Keratinocyte (primary cell): ENCODE measurements at regions not wholly inside any gene's neighbourhood (a gene's known extent, or its start where the extent isn't known, plus 50 kb on each side); places are given as distances from the start of the nearest gene placed in this dataset.
A peak's percentile ranks its signal among the peaks of the same experiment; 100 is the strongest.

Experiments
- DNase-seq: peaks from one replicate; pipeline ENCODE4 v3.0.0-alpha.2; 2011; ENCODE audit warnings: low read depth, missing footprints, low spot score
- FAIRE-seq: peaks from 2 replicates; lab custom pipeline; 2011; peaks lifted over from hg19 to GRCh38; lab: Jason Lieb, UNC
- H2AFZ ChIP-seq: 2 replicates; pipeline ENCODE4 v1.6.0; 2012; ENCODE audit warnings: low read length, control low read depth, inconsistent platforms; ENCODE audit not compliant: control insufficient read depth
- H3K27ac ChIP-seq: 2 replicates; pipeline ENCODE4 v1.5.1; 2011; ENCODE audit warnings: low read length; ENCODE audit not compliant: control insufficient read depth, insufficient read depth
- H3K27me3 ChIP-seq: 3 replicates; pipeline ENCODE4 v1.6.0; 2011; ENCODE audit warnings: low read length; ENCODE audit not compliant: control insufficient read depth, insufficient read depth; ENCODE audit errors: extremely low read depth
- H3K36me3 ChIP-seq, 2 experiments: 2 replicates in 1 of 2; 3 replicates in 1 of 2; pipeline ENCODE4 v1.5.1; 2011; ENCODE audit warnings: low read length in 2 of 2, mild to moderate bottlenecking in 1 of 2; ENCODE audit not compliant: control insufficient read depth in 2 of 2, insufficient read depth in 2 of 2; ENCODE audit errors: extremely low read depth in 1 of 2
- H3K4me1 ChIP-seq: 3 replicates; pipeline ENCODE4 v1.5.1; 2011; ENCODE audit warnings: low read length; ENCODE audit not compliant: control insufficient read depth, insufficient read depth; ENCODE audit errors: extremely low read depth
- H3K4me2 ChIP-seq: 3 replicates; pipeline ENCODE4 v1.6.0; 2011; ENCODE audit warnings: low read depth, low read length; ENCODE audit not compliant: control insufficient read depth, insufficient read depth; ENCODE audit errors: extremely low read depth
- H3K4me3 ChIP-seq, 3 experiments: fragments of 200-600 bp in 1 of 3; sonication (generic) in 1 of 3; 2 replicates in 2 of 3; 3 replicates in 1 of 3; pipeline ENCODE4 v1.5.1; 2011 to 2016; ENCODE audit warnings: low read length in 3 of 3, mild to moderate bottlenecking in 3 of 3, control low read depth in 2 of 3, inconsistent platforms in 1 of 3, low read depth in 1 of 3, mixed read lengths in 1 of 3, mixed run types in 1 of 3, moderate library complexity in 1 of 3; ENCODE audit not compliant: control insufficient read depth in 2 of 3, insufficient read depth in 2 of 3; ENCODE audit errors: extremely low read depth in 1 of 3
- H3K79me2 ChIP-seq: 2 replicates; pipeline ENCODE4 v1.6.0; 2012; ENCODE audit warnings: low read length; ENCODE audit not compliant: control insufficient read depth, insufficient read depth
- H3K9ac ChIP-seq: 3 replicates; pipeline ENCODE4 v1.6.0; 2011; ENCODE audit warnings: low read length; ENCODE audit not compliant: control insufficient read depth, insufficient read depth; ENCODE audit errors: extremely low read depth
- H3K9me1 ChIP-seq: 3 replicates; pipeline ENCODE4 v1.6.0; 2011; ENCODE audit warnings: low read length; ENCODE audit not compliant: control insufficient read depth, insufficient read depth; ENCODE audit errors: extremely low read depth
- H3K9me3 ChIP-seq: 2 replicates; pipeline ENCODE4 v1.5.1; 2012; ENCODE audit warnings: low read depth, low read length; ENCODE audit not compliant: control insufficient read depth
- H4K20me1 ChIP-seq: 3 replicates; pipeline ENCODE4 v1.6.0; 2011; ENCODE audit warnings: low read length; ENCODE audit not compliant: control insufficient read depth, insufficient read depth; ENCODE audit errors: extremely low read depth
- EZH2 ChIP-seq: IDR thresholded peaks from one replicate; pipeline ENCODE4 v1.6.1; 2012; ENCODE audit warnings: inconsistent platforms, mild to moderate bottlenecking, low read length, moderate library complexity
- dilution Hi-C: fragments of 300-500 bp; cut with MboI; formaldehyde crosslinking; loops from one replicate; pipeline ENCODE4 v1.7.0; 2020; ENCODE audit warnings: low sequenced_read_pairs; ENCODE audit not compliant: extremely low pct_ligation_motif_present
- TF ChIP-seq, protein P1 (sequence below), 3 experiments: IDR thresholded peaks in 1 of 3; conservative IDR thresholded peaks in 1 of 3; optimal IDR thresholded peaks in 1 of 3; 2 replicates in 2 of 3; 3 replicates in 1 of 3; pipeline versions ENCODE3 to v1.5.1; 2011; ENCODE audit warnings: low read length in 3 of 3, mild to moderate bottlenecking in 3 of 3, moderate library complexity in 2 of 3, control low read depth in 1 of 3, inconsistent platforms in 1 of 3; ENCODE audit not compliant: insufficient read depth in 2 of 3; ENCODE audit errors: extremely low read depth in 1 of 3

DNA sequence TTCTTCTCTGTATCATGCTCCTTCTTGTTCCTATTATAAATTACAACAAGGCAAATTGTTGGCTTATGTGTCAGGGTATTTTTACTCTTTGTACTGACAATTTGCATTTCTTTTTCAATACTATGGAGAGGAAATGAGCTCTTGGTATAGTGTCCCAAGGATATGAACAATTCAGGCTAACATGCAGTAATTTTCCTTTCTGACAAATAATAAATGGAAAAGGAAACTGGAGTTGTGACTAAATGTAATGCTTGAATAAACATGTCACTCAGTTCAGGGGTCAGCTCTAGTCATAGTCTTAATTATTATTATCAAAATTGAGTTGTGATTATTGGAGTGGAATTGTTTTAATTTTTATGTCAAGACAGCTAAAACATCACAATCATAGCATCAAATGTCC, 256.0 kb upstream of the ZPLD1 start:
- Histone ChIP-seq H3K79me2 (no peaks in the 10 kb centered on the region), H3K27me3 (no peaks in the 10 kb centered on the region), H3K9me3 (no peaks in the 10 kb centered on the region), H3K9me1 (no peaks in the 10 kb centered on the region), H3K4me2 (peak overlapping the region; percentile 33), H3K9ac (no peak overlapping the region), H3K27ac (peak overlapping the region; percentile 37), H4K20me1 (no peaks in the 10 kb centered on the region), H3K4me3 (no peak overlapping the region), H2AFZ (peak overlapping the region; percentile 38), H3K4me1 (peaks cover 36% of the 10 kb centered on the region), H3K36me3 (no peaks in the 10 kb centered on the region)
- no peak for FAIRE-seq
- no peak for TF ChIP-seq EZH2
- TF ChIP-seq, protein P1, sequence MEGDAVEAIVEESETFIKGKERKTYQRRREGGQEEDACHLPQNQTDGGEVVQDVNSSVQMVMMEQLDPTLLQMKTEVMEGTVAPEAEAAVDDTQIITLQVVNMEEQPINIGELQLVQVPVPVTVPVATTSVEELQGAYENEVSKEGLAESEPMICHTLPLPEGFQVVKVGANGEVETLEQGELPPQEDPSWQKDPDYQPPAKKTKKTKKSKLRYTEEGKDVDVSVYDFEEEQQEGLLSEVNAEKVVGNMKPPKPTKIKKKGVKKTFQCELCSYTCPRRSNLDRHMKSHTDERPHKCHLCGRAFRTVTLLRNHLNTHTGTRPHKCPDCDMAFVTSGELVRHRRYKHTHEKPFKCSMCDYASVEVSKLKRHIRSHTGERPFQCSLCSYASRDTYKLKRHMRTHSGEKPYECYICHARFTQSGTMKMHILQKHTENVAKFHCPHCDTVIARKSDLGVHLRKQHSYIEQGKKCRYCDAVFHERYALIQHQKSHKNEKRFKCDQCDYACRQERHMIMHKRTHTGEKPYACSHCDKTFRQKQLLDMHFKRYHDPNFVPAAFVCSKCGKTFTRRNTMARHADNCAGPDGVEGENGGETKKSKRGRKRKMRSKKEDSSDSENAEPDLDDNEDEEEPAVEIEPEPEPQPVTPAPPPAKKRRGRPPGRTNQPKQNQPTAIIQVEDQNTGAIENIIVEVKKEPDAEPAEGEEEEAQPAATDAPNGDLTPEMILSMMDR (optimal IDR thresholded peaks at IDR 0.05 in 1 of 3, IDR thresholded peaks at IDR 0.05 in 1 of 3, conservative IDR thresholded peaks at IDR 0.05 in 1 of 3; ENCODE audit: extremely low read depth in 1 of 3, insufficient read depth in 2 of 3, low read length in 3 of 3): no peak
- no peak for DNase-seq
- dilution Hi-C loops: no loop called here

DNA sequence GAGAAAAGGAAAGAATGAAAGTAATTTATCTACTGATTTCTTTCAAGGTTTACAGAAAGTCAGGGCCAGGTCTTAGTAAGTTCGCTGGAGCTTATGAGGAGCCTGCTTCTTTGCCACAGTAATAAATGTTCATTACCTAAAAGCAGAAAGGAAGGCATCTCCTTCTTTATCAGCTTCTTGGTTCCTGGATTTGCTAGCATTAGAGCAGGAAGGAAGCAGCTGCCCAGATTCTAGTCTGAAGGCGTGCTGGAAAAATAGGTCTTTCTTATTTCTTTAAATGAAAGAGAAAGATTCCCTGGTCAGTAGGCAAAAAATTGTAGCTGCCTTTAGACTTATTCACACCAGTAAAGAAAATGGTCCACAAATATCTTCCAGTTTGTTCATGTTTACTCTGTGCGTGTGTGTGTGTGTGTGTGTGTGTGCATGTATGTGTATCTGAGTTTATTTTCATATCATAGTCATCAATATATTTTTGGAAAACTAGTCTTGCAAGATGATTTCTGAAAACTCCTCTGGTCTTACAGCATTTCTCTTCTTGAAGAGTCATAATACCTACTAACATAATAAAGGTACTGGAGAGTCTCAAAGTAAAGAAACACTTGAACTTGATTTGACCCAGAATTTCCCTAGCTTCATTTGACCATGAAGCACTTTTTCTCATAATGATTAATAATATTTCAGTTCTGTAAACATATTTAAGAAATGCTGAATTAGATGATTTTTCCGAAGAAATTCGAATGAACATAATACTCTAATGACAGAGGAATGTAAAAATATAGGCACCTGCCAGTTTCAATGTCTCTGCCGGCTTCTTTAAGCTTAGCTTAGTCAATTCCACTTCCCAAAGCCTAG, 255.3 kb upstream of the ZPLD1 start:
- DNase-seq (no peak), FAIRE-seq (peak; percentile 9)
- Histone ChIP-seq H3K4me1 (peaks cover 36% of the 10 kb centered on the region), H3K79me2 (no peaks in the 10 kb centered on the region), H3K9me3 (no peaks in the 10 kb centered on the region), H3K4me2 (peak overlapping the region; percentile 33), H3K9me1 (no peaks in the 10 kb centered on the region), H4K20me1 (no peaks in the 10 kb centered on the region), H3K36me3 (no peaks in the 10 kb centered on the region), H3K9ac (peak overlapping the region; percentile 7), H3K27ac (peak overlapping the region; percentile 37), H3K4me3 (peak overlapping the region in 1 of 3 experiments; percentile 45), H2AFZ (peak overlapping the region; percentile 38), H3K27me3 (no peaks in the 10 kb centered on the region)
- dilution Hi-C loops: no loop called here
- TF ChIP-seq, protein P1 (optimal IDR thresholded peaks at IDR 0.05 in 1 of 3, IDR thresholded peaks at IDR 0.05 in 1 of 3, conservative IDR thresholded peaks at IDR 0.05 in 1 of 3; ENCODE audit: extremely low read depth in 1 of 3, insufficient read depth in 2 of 3, low read length in 3 of 3): no peak
- TF ChIP-seq EZH2: no peak
